ENCODE measurements at regions not wholly inside any gene's neighbourhood (a gene's known extent, or its start where the extent isn't known, plus 50 kb on each side); places are given as distances from the start of the nearest gene placed in this dataset.

DNA sequence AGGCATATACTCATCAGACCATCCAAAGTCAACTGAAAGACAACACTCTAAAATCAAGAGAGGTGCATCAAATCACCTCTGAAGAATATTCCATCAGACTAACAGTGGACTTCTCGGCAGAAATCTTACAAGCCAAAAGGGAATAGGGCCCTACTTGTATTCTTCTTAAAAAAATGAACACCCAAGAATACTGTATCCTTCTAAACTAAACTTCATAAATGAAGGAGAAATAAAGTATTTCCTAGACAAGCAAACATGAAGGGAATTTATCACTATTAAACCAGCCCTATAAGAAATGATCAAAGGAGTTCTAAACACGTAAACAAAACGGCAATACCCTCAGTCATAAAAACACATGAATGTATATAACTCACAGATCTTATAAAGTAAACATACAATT lies 141.2 kb downstream of the CXXC4 start:
- TF ChIP-seq, protein P1, sequence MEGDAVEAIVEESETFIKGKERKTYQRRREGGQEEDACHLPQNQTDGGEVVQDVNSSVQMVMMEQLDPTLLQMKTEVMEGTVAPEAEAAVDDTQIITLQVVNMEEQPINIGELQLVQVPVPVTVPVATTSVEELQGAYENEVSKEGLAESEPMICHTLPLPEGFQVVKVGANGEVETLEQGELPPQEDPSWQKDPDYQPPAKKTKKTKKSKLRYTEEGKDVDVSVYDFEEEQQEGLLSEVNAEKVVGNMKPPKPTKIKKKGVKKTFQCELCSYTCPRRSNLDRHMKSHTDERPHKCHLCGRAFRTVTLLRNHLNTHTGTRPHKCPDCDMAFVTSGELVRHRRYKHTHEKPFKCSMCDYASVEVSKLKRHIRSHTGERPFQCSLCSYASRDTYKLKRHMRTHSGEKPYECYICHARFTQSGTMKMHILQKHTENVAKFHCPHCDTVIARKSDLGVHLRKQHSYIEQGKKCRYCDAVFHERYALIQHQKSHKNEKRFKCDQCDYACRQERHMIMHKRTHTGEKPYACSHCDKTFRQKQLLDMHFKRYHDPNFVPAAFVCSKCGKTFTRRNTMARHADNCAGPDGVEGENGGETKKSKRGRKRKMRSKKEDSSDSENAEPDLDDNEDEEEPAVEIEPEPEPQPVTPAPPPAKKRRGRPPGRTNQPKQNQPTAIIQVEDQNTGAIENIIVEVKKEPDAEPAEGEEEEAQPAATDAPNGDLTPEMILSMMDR (IDR thresholded peaks at IDR 0.05), result no peak
- TF ChIP-seq POLR2A (IDR thresholded peaks at IDR 0.05), result no peak

All from Peyer's patch (tissue), 4 donors.